T-helper 2 cell (primary cell): ENCODE measurements at regions not wholly inside any gene's neighbourhood (a gene's known extent, or its start where the extent isn't known, plus 50 kb on each side); places are given as distances from the start of the nearest gene placed in this dataset.
"Not testable (repeated sequence)": the region's sequence is repeated elsewhere in the genome, so short reads cannot be mapped to it uniquely, and the experiment has no call there.

ENCODE experiments used
- DNase-seq, 5 experiments: peaks; one replicate each; pipeline versions ENCODE4 v3.0.0 to v3.0.0-alpha.2; 2012 to 2022

DNA sequence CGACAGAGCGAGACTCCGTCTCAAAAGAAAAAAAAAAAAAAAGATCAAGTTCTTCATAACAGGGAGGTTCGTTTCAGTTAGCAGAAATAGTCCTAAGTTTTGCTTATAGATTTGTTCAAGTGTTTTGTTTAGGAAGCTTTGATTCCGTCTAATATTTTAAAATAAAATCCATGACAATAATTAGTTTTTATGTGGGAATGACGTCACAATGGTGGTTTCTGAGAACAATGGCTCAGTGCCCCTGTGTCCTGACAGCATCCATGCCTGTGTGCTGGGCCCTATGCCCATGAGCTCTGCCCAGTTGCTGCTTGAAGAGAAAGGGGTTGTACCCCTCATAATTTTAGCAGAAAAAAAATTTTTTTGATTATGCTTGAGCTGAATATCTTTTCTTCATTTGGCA is 134.0 kb downstream of the SST start:
- DNase-seq: no peak

DNA sequence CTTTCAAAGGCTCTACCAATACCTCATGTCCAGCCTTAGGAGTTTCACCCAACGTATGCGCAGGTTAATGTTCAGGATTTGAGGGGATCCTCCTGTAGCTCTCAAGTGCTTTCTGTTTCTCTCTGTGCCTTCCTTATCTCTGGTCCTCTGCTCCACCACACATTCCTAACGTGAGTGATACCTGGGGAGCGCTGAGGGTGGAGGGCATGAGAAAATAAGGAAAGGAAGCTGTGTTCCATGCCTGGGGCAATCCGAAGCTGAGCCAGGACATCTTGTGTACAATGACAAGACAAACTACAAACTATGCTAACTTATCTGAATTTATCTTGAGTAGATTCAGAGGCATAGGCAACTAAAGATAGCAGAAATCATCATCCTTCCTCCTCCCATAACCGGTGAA is 136.4 kb downstream of the SST start:
- DNase-seq: no peak

DNA sequence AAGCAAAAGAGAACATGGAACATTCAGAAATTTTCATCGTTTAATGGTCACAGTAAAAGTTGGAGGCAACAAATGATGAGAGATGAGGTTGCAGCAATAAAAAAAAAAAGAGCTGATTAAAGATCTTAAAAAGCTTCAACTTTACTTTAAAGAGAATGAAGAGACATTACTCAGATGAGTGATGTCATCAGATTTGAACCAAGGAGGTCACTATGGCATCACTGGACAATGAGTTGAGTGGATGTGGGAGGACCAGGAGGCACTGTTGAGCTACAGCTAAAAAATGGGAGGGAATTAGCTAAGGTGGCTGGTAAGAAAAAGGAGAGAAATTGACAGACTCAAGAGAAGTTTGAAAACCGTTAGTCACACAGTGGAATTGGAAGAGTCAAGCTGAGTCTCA is 138.4 kb downstream of the SST start:
- DNase-seq: no peak

DNA sequence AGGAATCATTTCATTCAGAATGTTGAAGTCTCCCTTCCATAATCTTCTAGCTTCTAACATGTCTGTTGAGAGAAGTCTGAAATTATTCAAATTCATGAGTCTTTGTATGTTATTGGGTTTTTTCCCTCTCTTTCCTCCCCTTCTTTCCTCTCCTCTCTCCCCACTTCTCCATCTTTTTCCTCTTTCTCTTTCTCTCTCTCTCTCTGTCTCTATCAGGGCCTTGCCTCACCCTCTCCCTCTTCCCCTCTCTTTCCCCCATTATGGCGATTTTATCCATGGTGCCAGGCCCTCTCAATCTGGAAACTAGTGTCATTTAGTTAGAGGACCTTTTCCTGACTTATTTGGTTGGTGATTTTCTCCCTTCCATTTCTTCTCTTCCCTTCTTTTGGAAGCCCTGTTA is 147.3 kb downstream of the SST start:
- DNase-seq: no peak

DNA sequence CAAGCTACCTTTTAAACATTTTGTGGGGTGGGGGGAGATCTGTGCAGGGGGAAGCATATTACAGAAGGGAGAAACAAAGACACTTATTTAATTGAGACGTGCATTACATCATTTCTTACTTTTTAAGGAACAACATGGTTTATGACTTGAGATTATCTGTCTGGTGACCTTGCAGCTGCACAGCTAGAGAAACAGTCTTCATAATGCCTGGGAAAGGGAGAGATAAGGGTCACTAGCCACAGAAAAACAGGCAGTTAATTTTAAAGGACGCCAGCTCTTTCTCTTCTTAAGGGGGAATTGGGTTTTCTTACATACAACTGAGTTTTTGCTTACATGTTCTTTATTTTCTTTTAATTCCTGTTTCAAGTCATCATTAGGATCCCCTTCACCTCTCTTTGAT is 147.9 kb downstream of the SST start:
- DNase-seq: no peak

DNA sequence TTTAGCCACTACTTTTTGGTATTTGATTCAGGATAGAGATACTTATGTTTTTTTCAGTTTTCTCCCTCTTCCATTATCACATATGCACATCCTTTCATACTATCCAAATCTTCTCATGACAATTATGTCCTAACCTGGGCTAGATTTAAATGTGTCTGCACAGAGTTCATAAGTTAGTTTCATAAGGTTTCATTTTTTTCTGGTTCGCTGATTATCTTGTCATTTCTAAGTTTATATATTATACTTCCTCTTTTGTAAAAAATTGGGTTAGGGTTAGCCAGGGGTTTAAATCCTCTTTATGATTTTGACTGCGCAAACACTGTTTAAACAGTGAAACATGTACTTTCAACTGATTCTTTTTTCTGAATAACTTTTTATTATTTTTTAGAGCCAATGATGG is 148.6 kb downstream of the SST start:
- DNase-seq: no peak

DNA sequence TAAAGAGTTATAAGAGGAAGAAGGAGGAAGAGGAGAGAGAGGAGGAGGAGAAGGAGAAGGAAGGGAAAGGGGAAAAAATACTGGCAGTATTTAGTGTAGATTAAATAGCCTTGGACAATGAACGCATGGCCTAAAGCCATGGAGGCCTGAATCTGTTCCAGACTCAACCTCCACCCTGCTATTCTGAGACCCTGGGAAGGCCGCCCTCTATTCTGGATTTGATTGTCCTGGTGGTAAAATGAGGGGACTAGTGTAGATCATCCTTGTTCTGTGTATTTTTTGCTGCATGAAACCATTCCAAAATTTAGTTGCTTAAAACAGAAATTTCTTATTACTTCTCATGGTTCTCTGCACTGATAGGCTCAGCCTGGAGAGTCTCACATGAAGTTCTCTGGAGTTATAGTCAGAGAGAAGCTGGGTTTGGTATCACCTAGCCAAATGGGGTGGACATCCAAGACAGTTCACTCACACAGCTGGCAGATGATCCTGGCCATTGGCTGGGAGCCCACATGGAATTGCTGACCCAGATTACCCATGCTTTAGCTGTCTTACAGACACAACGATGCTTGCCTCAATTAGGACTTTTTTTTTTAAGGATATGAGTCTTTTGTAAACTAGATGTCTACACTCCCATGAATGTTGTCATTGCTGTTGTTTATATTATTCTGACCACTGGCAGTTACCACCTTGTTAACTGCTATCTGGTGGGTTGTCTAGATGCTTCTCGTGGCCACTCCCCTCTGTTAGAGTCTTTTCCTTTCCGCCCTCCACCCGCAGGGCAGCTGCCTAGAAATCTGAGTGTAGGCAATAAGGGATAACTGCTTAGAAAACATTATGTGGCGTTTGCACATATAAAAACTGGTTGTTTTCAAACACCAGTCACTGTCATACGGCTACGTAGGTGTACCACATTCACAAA is 149.9 kb downstream of the SST start:
- no peak for DNase-seq

DNA sequence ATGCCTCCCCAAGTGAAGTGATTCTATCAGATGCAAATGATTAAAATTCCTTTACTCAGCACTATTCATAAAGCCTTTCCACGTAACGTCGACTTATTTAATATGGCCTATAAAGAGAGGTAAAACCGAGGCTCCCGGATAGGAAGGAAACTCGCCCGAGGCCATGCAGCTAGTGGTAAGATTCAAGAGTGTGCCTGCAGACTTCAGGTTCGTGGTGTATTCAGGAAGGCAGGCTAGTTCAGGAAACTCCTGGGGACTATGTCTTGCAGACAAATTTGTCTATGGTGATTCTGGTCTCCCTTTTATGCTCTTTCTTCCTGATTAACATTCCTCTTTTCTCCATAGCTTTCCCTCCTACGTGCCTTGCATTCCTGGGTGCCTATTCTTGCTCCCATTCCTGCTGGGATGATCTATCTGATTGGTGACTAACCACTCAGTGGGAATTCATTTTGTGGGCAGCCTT is 150.7 kb downstream of the SST start:
- DNase-seq: no peak

DNA sequence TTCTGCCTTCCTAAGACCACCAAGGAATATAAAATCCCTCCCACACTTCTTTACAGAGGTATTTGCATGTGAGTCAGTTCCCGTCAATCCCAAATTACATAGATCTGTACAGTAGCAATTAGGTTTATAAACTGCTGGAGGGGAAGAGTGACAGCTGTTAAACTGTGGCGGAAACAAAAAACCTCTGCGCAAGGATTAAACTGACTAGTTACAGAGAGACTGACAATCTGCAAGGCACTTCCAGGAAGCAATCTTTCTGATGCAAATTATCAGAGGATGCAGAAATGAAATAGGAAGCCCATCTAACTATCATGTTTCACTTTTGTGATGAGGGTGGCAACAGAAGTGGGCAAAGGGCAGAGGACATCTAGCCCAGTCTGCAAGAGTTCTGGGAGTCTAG is 150.4 kb downstream of the RTP4 start:
- no peak for DNase-seq

DNA sequence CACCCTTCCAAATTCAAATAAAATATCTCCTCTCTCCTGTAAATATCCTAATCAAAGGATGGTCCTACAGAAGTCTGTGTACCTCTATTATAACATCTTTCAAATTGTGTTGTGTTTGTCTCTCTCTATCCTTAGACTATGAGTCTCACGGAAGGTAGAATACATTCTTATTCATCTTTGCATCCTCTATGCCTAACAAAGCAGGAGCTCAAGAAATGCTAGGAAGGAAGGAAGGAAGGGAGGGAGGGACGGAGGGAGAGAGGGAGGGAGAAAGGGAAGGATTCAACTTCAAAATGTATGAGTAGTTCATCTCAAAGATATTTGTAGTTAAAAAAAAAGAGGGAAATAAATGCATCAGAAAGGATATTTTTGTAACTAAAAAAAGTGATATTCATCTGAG is 150.0 kb downstream of the RTP4 start:
- no peak for DNase-seq

DNA sequence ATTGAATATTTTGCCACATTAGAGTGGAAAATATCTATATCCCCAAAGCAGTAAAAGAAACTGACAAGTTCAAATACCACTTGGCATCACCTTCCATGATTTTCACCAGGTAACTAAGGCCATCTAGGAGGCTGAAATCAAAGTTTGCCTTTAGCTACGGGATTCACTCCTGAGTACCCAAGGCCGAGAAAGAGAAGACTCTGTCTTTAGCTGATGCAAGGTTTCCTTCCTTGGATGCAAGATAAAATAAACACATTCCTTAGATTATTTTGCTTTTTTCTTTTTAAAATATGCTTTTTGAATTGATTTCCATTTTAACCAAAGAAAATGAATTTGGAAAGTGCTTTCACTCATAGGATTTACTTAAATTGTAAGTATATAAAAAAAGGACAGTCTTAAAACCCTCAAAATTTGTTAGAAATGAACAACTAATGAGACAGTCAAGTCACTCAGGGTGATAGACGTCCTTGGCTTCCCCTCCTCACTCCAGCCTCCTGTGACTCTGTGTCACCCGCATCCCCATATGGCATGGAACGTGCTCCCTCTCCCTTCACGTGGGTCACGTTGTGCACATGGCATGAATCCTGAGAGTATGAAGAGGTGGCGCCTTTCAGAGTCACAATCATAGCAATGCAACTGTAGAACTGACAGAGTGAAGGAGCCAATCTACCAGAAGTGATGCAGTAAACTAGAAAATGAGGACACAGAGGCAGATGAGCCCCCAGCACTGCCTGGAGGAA is 148.4 kb downstream of the RTP4 start:
- no peak for DNase-seq

DNA sequence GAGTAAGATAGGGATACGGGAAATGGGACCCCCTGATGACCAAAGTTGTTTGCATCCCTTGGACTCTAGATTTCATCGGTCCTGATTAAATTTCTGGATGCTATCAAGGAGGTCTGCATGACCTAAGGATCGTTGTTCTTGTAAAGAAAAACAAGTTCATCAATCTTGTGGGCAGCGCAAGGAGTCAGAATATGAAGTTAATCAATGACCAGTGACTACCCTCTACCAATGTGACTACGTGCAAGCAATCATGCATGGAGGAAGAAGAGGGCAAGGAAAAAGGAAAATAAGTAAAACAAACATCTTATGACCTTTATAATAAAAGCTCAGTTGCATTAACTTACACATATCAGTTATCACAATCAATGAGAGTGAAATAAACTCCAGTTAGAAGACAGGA is 139.7 kb downstream of the RTP4 start:
- DNase-seq: no peak

DNA sequence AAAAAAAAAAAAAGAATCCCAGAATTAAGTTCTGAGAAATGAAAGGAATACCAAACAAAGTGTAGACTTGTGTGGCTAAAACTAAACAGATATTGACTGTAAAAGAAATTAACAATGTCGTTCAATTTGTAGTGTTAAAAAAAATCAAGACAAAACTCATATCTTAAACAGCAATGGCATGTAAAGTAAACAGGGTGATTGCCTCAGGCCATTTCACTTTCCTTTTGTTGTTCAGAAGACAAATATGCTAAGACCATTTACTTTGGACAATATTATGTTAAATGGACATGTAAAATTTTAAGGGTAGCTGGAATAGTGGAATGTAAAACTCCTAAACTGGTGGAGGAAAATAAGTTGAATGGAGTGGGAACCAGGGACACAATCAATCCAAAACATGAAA is 139.1 kb downstream of the RTP4 start:
- DNase-seq: no peak

DNA sequence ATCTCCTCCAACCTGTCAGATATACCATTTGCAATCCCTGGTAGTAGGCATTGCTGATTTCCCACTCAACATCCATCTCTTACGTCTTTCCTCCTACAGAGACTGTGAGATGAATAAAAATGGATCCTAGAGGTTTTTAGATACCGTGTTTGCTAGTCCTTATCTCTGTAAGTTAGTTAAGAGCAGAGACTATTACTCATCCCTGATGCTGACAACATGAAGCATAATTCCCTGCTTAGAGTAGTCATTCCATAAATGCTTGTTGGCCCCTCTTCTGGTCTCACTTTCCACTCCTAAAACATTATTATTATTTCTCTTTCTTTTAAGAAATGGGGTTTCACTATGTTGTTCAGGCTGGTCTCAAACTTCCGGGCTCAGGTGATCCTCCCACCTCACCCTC is 136.2 kb downstream of the RTP4 start:
- DNase-seq: no peak

DNA sequence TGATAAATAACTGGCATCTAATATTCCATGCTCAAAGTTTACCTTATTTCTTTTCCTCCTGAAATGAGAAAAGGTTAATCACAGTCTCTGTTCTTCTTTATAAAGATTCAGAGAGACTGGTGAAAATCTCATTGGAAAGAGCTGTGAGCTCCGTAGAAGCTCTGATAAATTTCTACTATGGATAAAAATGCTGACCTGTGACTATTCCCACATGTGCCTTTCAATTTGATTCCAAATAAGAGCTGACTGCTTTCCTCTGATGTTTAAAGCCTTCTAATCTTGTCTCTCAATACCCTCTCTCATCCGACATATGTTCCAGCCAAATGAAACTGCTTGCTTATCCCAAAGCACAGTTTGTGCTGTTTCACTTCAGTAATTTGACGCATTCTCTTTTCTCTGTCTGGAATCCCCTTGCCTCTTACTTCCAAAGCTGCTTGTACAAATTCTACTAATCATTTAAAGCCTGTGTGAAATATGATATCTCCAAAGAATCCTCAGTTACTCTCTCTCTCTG is 130.1 kb downstream of the RTP4 start:
- DNase-seq: no peak

DNA sequence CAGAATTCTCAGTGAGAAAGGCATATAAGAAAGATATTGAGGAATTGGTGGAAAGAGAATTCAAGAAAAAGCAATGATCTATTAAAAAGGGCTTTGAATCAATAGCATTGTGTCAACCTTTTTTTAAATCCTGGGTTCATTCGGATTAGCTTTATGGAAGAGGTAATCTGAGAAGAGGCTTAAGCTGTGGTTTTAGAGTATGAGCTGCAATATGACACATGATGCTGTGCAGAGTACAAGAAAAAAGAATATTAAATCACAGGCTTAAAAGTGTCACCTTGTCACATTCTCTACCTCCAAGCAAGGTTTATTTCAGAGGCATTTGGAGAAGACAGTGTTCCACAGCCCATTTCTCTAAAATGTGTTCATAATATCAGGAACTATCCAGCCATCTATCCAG is 128.9 kb downstream of the RTP4 start:
- DNase-seq: no peak

DNA sequence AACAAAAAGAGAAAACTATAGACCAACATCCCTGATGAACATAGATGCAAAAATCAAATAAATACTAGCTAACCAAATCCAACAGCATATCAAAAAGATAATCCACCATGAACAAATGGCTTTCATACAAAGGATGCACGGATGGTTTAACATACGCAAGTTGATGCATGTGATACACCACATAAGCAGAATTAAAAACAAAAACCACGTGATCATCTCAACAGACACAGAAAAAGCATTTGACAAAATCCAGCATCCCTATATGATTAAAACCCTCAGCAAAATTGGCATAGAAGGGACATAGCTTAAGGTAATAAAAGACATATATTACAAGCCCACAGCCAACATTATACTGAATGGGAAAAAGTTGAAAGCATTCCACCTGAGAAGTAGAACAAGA is 125.9 kb downstream of the RTP4 start:
- DNase-seq: not testable (repeated sequence)

DNA sequence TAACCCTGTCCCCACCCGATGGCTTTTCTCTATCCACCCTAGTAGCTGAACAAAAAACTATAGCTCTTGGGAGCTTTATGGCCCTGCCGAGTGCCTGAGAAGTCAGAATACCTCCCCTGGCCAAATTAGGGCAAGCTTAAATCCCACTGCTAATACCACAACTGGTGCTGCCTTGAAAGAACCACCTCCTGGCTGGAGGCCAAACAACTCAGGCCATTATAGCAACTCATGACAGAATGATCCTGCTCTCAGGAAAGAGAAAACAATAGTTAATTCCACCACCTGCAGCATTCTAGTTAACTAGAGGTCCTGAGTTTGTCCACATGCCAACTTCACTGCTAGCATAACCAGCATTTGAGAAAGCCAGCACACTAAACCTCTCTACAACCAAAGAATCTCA is 123.2 kb downstream of the RTP4 start:
- no peak for DNase-seq

DNA sequence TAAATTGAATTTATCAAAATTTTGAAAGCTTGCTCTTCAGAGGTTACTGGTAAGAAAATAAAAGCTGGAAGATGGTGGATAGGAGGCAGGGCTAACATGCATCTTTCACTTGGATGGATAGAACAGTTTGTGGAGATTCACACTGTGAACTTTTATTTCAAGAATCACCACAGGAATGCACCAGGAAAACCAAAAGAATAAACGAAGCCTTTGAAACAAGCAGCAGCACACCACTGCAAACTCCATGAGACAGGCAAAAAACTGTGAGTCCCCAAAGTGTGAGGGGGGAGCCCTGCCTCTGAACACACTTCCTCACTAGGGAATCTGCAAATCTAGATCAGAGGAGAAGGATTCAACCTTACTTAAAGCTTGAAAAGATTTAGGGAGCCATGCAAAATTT is 122.2 kb downstream of the RTP4 start:
- DNase-seq: no peak

DNA sequence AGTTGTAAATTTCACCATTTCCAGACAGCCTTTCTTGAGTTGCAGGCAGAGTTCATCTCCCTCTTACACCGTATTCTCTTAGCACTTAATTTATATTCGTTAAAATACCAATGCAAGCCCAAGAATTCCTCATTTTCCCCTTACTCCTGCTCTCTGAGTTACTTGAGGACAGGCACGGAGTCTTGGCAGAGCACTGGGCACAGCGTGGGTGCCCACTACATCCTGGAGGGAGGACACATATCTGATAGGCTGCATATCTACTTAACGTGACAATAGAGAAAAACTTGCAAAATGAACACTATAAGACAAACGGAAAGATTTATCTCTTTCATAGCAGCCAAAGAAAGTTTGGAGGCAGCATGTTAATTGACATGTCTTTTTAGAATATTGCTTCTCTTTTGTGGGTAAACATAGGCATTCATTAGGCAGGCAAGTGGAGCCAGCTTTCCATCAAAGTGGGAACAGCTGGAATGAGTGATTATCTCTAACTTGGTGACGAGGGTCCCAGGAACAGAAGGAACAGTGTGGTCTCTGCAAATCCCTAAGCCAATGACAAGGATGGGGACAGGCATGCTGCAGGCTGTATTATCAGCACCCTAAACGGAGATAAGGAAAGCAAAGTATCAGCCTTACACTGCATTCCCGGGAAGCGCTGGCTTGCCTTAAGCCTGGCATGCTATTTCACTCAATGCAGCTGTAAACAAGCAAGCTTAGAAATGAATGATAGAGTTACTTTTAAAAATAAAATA is 116.5 kb downstream of the RTP4 start:
- no peak for DNase-seq

DNA sequence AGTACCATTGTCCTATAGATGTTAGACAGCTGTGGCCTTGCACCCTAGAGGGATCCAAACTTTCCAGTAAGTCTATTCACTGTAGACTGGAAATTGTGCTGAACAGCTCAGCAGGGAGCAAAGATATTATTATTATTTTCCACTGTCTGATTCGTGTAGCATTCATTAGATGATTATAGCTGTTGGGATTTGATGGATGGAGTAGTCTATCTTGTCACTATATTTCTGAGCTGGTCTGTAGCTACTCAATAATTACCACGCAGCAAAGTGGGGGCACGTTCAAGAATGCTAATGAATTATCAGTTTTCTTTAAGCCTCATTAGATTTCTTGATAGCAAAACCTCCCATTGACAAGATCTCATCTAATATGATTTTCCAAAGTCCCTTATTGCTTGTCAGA is 113.2 kb downstream of the RTP4 start:
- no peak for DNase-seq

DNA sequence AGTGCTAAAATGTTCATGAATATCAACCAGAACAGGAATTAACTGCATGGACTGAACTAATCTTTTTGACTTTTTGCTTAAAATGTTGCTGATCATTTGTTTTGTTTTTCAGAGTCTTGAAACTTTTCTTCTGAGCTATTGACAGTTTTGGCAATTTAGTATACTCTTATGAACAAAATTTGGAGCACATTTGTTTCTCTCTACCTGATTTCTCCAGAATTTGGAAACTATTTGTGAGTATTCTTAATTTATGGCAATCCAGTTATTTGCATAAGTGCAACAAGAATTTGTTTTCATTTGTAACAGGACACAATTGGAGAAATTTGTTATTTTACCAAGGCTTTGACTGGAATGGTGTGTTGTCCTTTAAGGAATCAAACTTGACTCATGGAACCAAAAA is 107.4 kb downstream of the RTP4 start:
- DNase-seq: not testable (repeated sequence)

DNA sequence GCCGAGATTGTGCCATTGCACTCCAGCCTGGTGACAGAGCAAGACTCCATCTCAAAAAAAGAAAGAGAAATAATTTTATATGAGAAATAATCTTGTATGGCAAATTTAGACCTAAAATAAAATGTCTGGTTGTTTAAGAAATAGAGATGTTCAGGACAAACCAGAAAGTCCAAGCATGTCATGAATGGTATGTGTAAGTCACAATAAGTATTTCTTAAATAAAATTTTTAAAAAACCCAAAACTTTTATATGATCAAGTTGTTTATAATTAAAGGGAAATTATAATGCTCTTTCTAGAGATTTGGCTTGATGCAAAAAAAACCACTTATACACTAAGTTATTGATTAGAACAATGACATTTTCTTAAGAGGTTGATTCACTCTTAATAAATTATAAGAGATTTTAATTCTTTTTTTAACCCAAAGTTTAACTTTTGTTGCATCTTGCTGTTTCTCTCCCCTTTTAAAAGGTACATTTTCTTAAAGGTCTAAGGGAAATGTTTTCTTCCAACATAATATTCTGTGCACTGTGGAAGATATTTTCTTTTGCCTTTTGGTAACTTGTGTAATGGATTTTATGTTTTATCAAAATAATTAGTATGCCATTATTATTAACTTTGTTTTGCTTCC is 105.7 kb downstream of the RTP4 start:
- peak in 1 of 5 experiments; percentile 2 for DNase-seq
